Ectodermal cell (in vitro differentiated cells): ENCODE measurements at regions not wholly inside any gene's neighbourhood (a gene's known extent, or its start where the extent isn't known, plus 50 kb on each side); places are given as distances from the start of the nearest gene placed in this dataset.

Experiments
- H3K27ac ChIP-seq: 2 replicates; pipeline ENCODE4 v1.7.0; 2013; ENCODE audit warnings: mild to moderate bottlenecking, low read depth, low read length; ENCODE audit not compliant: insufficient read depth, poor library complexity, severe bottlenecking
- H3K27me3 ChIP-seq: 2 replicates; pipeline ENCODE4 v1.7.0; 2013; ENCODE audit warnings: mild to moderate bottlenecking, low read length; ENCODE audit not compliant: insufficient read depth, control insufficient read depth, poor library complexity, severe bottlenecking
- H3K36me3 ChIP-seq: one replicate; pipeline ENCODE4 v1.7.0; 2013; ENCODE audit warnings: low read length; ENCODE audit not compliant: control insufficient read depth, insufficient read depth
- H3K4me1 ChIP-seq: one replicate; pipeline ENCODE4 v1.7.0; 2013; ENCODE audit warnings: low read length; ENCODE audit not compliant: control insufficient read depth, insufficient read depth
- H3K4me3 ChIP-seq: 2 replicates; pipeline ENCODE4 v1.7.0; 2013; ENCODE audit warnings: low read depth, low read length, control low read depth; ENCODE audit not compliant: insufficient read depth
- H3K9me3 ChIP-seq: 2 replicates; pipeline ENCODE4 v1.7.0; 2013; ENCODE audit warnings: mild to moderate bottlenecking, low read length, moderate library complexity; ENCODE audit not compliant: control insufficient read depth
- WGBS, 2 experiments: methylation state at CpG; one replicate each; pipeline ENCODE4 v1.1.7; 2013; ENCODE audit warnings: missing lambda C conversion rate in 2 of 2; 5-methylcytosine and 5-hydroxymethylcytosine counted together

DNA sequence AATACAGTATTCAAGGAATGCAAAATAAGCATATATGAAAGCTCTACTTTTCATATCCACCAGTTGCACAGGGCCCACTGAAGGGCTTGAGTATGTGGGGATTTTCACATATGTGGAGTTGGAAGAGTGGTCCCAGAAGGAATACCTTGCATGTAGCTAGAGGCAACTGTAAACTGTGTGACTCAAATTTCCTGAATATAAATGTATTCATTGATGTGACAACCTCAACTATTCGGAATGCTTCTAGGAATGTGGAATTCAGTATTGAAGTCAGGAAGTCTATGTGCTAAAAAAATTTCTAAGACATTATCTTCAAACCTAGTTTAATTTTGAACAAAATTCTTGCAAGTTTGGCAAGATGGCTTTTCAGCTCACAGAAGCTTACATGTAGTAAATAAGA is 695.5 kb upstream of the SEMA3D start:
- no peaks in the 10 kb centered on the region for H3K27me3 ChIP-seq
- H3K4me1 ChIP-seq, result no peaks in the 10 kb centered on the region
- H3K27ac ChIP-seq, result no peak overlapping the region
- no peaks in the 10 kb centered on the region for H3K36me3 ChIP-seq
- no peak overlapping the region for H3K4me3 ChIP-seq
- no peaks in the 10 kb centered on the region for H3K9me3 ChIP-seq
- 93 to 100% methylated on average over 1 of the region's 1 CpG for WGBS, 2 experiments

DNA sequence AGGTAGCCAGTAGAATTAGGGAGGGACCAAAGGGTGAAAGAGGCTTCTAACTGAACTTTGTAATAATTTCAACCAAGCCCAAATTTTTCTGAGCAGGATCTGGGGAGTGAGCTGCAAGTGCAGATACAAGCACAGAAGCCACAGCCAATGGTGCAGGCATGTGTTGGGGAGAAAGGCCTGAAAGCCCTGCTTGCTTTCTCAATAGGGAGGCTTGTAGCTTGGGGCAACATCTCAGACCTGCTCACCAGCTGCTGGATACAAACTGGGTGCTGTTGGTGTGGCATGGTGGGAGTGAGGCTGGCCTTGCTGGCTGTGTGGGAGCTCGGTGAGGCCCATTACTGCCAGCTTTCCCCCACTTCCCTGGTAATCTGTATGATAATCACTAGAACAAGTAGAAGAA is 688.5 kb upstream of the SEMA3D start:
- Histone ChIP-seq H3K9me3 (no peaks in the 10 kb centered on the region), H3K4me1 (no peaks in the 10 kb centered on the region), H3K36me3 (no peaks in the 10 kb centered on the region), H3K27ac (no peak overlapping the region), H3K27me3 (no peaks in the 10 kb centered on the region), H3K4me3 (no peak overlapping the region)
- WGBS, 2 experiments, result 75% methylated on average over 1 of the region's 1 CpG; no CpG with 5 or more reads in 1 of the 2 experiments

DNA sequence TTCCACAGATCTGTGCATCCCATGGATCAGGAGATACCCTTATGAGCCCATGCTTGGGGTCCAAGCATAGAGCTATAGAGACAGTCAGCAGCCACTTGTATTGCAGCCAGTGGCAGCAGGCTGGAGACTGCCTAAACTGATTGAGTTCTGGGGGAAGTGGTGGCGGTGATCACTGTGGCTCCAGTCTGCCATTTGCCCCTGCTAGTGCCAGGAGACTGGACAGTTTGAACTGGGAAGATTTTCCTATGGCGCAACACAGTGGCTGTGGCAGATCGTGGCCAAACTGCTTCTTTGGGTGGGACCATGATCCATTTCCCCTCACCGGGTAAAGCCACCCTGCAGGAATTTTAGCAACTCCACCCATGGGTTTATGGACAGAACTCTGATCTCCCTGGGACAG is 679.7 kb upstream of the SEMA3D start:
- Histone ChIP-seq H3K9me3 (no peaks in the 10 kb centered on the region), H3K4me3 (no peak overlapping the region)
- 94 to 96% methylated on average over 4 of the region's 4 CpGs for WGBS, 2 experiments

DNA sequence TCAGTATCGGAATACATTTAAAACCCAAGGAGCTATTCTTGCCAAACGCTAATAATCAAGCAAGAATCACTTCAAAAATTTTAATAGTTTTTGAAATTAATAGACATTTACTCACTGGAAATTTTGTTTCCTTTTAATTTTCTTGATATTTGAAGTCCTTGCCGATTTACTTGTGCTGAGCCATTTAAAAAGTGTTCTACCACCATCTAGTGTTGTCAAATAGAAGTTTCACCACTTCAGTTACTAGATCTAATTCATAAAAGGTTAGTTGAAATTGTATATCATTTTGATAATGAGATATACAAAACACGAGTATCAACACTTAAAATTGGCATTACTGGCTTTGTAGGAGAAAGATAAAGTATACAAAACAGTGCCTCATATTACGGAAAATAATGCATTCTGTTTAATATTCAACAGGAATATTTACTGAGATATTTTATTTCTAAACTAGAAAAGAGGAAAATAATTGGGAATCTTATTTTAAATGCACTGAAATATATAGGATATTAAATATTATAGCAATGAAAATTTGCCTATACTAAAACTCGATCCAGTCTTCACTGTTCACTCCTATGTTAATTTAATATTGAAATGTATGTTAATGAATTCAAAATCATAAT is 664.8 kb upstream of the SEMA3D start:
- Histone ChIP-seq H3K9me3 (no peaks in the 10 kb centered on the region), H3K4me1 (no peaks in the 10 kb centered on the region), H3K36me3 (no peaks in the 10 kb centered on the region), H3K27ac (no peak overlapping the region), H3K4me3 (no peak overlapping the region), H3K27me3 (no peaks in the 10 kb centered on the region)
- WGBS, 2 experiments, result 83% methylated on average over 4 of the region's 6 CpGs; no CpG with 5 or more reads in 1 of the 2 experiments

More for the DNA sequence above, 679.7 kb upstream of the SEMA3D start:
- Histone ChIP-seq H3K27ac (no peak overlapping the region), H3K4me1 (no peaks in the 10 kb centered on the region), H3K36me3 (no peaks in the 10 kb centered on the region), H3K27me3 (no peaks in the 10 kb centered on the region)

DNA sequence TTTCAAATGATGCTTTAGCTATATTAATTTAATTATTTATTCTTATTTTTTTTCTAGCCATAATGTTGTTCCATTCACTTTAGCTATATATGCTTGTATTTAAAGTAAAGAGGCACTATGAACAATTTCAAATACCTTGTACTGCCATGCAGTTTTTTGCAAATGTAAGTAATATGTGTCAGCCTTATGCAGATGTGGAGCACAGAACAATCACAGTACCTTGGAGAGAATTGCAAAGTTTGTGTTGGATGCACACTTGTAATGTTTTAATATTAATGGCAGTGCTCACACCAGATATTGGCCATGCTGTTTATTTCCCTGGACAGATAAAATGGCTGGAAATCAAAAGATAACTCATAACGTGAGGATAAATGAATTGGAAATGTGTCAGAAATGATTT is 663.5 kb upstream of the SEMA3D start:
- Histone ChIP-seq H3K4me1 (no peaks in the 10 kb centered on the region), H3K27me3 (no peaks in the 10 kb centered on the region), H3K27ac (no peak overlapping the region), H3K36me3 (no peaks in the 10 kb centered on the region), H3K9me3 (no peaks in the 10 kb centered on the region), H3K4me3 (no peak overlapping the region)
- WGBS, 2 experiments, result 86 to 94% methylated on average over 1 of the region's 1 CpG

DNA sequence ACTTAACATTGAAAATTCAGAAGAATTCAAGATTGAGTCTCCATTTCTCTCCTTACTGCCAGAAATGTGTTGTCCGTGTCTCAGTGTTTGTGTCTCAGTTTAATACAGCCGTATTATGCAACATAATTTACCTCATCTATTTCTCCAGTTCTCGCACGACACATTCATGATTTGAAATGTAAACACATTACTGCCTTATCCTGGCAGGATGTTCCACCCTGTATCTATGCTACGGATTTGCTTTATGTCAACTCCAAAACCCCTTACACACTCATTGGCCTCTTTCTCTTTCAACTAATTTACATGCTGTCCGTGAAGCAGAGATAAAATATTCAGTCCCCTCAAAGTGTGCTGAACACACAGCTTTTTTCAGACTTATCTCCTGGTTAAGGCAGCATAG is 653.7 kb upstream of the SEMA3D start:
- H3K4me1 ChIP-seq, result no peaks in the 10 kb centered on the region
- no peak overlapping the region for H3K4me3 ChIP-seq
- H3K9me3 ChIP-seq, result no peaks in the 10 kb centered on the region
- no peaks in the 10 kb centered on the region for H3K27me3 ChIP-seq
- 85 to 92% methylated on average over 6 of the region's 6 CpGs for WGBS, 2 experiments
- H3K36me3 ChIP-seq, result no peaks in the 10 kb centered on the region
- H3K27ac ChIP-seq, result no peak overlapping the region

DNA sequence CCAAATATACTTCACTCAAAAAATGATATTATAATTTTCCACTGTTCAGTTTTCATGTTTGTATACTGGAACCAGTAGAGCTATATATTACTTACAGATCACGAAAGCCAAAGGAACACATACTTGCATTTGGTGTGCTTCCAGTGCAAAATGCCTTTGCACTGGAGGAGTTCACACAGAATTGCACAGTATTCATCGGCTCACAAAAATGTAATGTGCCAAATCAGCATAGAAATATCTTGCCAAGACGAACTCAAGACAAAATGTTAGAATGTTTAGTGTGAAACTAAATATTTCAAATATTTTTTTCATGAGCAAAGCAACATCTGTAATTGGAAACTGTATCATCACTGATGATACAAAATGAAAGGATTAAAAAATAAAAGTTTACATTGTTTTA is 646.2 kb upstream of the SEMA3D start:
- Histone ChIP-seq H3K36me3 (no peaks in the 10 kb centered on the region), H3K27me3 (no peaks in the 10 kb centered on the region), H3K4me1 (no peaks in the 10 kb centered on the region), H3K27ac (no peak overlapping the region), H3K9me3 (no peaks in the 10 kb centered on the region), H3K4me3 (no peak overlapping the region)
- 92 to 93% methylated on average over 2 to 3 of the region's 3 CpGs for WGBS, 2 experiments

DNA sequence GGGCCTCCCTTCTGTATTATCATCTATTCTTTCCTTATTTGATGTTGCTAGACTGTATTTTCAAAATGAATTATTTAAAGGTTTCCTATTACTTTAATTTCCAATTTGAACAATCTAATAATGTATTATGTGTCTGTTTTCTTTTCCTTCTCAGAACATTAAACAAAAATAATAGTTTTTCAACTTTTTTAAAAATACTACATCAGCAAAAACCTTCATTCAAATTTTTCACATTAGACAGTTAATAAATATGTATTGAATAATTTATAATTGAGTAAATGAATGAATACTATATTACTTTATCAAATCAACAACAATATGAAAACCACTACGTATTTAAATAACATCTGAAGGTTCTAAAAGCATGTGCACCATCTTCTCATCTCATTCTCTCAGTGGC is 644.1 kb upstream of the SEMA3D start:
- WGBS, 2 experiments, result 100% methylated on average over 1 of the region's 1 CpG; no CpG with 5 or more reads in 1 of the 2 experiments
- Histone ChIP-seq H3K27me3 (no peaks in the 10 kb centered on the region), H3K9me3 (no peaks in the 10 kb centered on the region), H3K4me1 (no peaks in the 10 kb centered on the region), H3K4me3 (no peak overlapping the region), H3K36me3 (no peaks in the 10 kb centered on the region), H3K27ac (no peak overlapping the region)

DNA sequence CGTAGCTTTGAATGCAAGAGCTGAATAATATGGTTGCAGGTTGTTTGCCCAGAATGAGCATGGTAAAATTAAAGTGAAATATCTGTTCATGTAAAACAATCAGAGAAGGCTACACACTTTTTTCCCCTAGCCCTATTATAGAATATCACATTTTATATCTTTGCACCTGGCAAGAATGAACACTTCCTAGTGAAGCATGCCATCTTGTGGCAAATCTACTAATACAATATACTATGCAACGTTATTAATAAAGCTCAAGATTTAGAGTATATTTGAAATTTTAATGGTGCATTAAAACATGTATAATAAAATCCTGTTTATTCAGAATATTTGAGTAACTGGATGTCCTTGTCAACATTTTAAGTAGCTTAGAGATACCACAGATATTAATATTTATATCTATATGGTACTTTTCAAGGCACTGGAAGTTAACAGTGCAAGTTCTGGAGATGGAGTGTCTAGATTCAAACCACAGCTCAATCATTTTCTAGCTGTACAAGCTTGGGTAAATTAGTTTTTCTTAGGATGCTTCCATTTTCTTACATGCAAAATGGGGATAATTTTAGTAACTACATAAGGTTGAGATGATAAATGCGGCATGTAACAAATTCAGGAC is 643.1 kb upstream of the SEMA3D start:
- Histone ChIP-seq H3K36me3 (no peaks in the 10 kb centered on the region), H3K4me1 (no peaks in the 10 kb centered on the region), H3K4me3 (no peak overlapping the region), H3K27ac (no peak overlapping the region), H3K27me3 (no peaks in the 10 kb centered on the region), H3K9me3 (no peaks in the 10 kb centered on the region)
- WGBS, 2 experiments, result 85 to 96% methylated on average over 1 to 3 of the region's 3 CpGs

DNA sequence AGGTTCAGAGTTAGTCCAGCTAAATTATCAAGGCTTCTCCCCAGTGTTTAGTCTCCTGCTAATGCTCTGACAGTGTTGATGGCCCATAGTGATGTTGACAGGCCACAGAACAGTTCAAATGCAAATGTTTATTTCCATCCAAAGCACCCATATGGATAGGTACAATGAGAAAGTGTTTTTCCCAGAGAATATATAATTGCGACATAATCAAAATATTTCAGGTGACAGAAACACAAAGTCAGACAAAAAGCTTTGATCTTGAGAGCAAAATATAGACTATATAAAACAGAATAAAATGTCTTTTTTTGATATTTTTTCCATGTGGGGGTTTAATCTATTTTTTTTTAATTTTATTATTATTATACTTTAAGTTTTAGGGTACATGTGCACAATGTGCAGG is 642.3 kb upstream of the SEMA3D start:
- Histone ChIP-seq H3K4me1 (no peaks in the 10 kb centered on the region), H3K4me3 (no peak overlapping the region), H3K27ac (no peak overlapping the region), H3K27me3 (no peaks in the 10 kb centered on the region), H3K9me3 (no peaks in the 10 kb centered on the region), H3K36me3 (no peaks in the 10 kb centered on the region)
- 100% methylated on average over 1 of the region's 1 CpG; no CpG with 5 or more reads in 1 of the 2 experiments for whole genome bisulfite sequencing, 2 experiments
